Pancreas (tissue), 10 donors: ENCODE measurements at regions not wholly inside any gene's neighbourhood (a gene's known extent, or its start where the extent isn't known, plus 50 kb on each side); places are given as distances from the start of the nearest gene placed in this dataset.

Source experiments
- ATAC-seq, 4 donors: fragments of 200-7000 bp; cut with Tn5 transposase; one replicate each; pipeline versions ENCODE4 v1.8.0 to v1.9.1; 2020; ENCODE audit warnings: mild to moderate bottlenecking in 4 of 4, moderate library complexity in 4 of 4
- DNase-seq, 6 donors: peaks; one replicate each; pipeline ENCODE4 v3.0.0-alpha.2; 2020
- FAIRE-seq: peaks from 2 replicates; lab custom pipeline; 2012; peaks lifted over from hg19 to GRCh38; lab: Jason Lieb, UNC
- H3K27ac ChIP-seq, 4 donors: fragments of 200-600 bp; sonication (generic); 1 replicate in 3 of 4; 2 replicates in 1 of 4; pipeline versions ENCODE4 v1.5.0 to v1.8.0; 2020
- H3K27me3 ChIP-seq, 4 donors: fragments of 200-600 bp; one replicate each; pipeline ENCODE4 v1.8.0; 2021
- H3K36me3 ChIP-seq, 3 donors: fragments of 200-600 bp; sonication (generic) in 1 of 3; one replicate each; pipeline versions ENCODE4 v1.5.0 to v1.8.0; 2020 to 2021
- H3K4me1 ChIP-seq, 3 donors: fragments of 200-600 bp; one replicate each; pipeline ENCODE4 v1.8.0; 2021
- H3K4me3 ChIP-seq, 4 donors: fragments of 200-600 bp; sonication (generic) in 2 of 4; one replicate each; pipeline versions ENCODE4 v1.5.0 to v1.8.0; 2020 to 2021
- H3K9me3 ChIP-seq, 4 donors: fragments of 200-600 bp; one replicate each; pipeline ENCODE4 v1.8.0; 2021
- WGBS, 2 donors: extraction: QIAGEN DNeasy Blood & Tissue Kit; methylation state at CpG; one replicate each; pipeline ENCODE4 v1.1.7; 2013; 5-methylcytosine and 5-hydroxymethylcytosine counted together
- intact Hi-C, 3 donors: fragments of 100-400 bp; cut with DNase I; formaldehyde crosslinking; loops; one replicate each; pipeline versions ENCODE4 v1.11.1 to v1.14.2; 2022
- TF ChIP-seq, protein P1 (sequence below), 4 donors: fragments of 200-600 bp; sonication (generic) in 3 of 4; IDR thresholded peaks; one replicate each; pipeline versions ENCODE4 v1.5.0 to v1.8.0; 2021; ENCODE audit warnings: antibody characterized with exemption in 4 of 4
- donor health status: healthy with polysubstance abuse.
- donor health status: DM: no; HTN: no; CAD: no; lungs with moderate emphysema.
- donor health status: DM: no; HTN: no; CAD: no.
- donor health status: control.
- donor health status: control.
- donor health status: Bipolar disorder and iron deficiency.
- donor health status: DM: yes; HTN: yes; CAD: no.
- donor health status: DM: no; HTN: no; CAD: no.
- donor health status: DM: no; HTN: no; CAD: no.
- donor health status: DM: yes; HTN: yes; CAD: no.

DNA sequence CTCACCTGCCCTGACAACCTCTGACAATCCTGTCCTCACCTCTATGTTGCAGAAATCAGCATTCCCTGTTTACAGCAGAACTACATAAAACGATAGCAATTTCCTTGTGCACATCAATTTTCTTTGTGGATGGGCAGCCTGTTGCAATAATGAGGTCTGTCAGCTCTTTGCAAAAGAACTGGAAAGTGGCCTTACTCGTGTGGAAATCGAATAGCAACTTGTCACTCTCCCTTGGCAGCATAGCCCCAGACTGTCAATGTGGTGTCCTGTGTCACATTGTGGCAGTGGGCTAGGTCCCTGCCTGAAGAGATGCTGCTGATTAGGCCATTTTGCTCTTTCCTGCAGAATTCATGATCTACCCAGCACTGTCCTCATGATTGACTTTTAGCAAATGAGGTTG lies 531.9 kb downstream of the CCDC85A start:
- Histone ChIP-seq H3K27me3 (no peaks in the 10 kb centered on the region), H3K9me3 (no peaks in the 10 kb centered on the region), H3K36me3 (no peaks in the 10 kb centered on the region), H3K27ac (no peak overlapping the region), H3K4me3 (no peak overlapping the region), H3K4me1 (no peaks in the 10 kb centered on the region)
- no peak for ATAC-seq
- TF ChIP-seq, protein P1, sequence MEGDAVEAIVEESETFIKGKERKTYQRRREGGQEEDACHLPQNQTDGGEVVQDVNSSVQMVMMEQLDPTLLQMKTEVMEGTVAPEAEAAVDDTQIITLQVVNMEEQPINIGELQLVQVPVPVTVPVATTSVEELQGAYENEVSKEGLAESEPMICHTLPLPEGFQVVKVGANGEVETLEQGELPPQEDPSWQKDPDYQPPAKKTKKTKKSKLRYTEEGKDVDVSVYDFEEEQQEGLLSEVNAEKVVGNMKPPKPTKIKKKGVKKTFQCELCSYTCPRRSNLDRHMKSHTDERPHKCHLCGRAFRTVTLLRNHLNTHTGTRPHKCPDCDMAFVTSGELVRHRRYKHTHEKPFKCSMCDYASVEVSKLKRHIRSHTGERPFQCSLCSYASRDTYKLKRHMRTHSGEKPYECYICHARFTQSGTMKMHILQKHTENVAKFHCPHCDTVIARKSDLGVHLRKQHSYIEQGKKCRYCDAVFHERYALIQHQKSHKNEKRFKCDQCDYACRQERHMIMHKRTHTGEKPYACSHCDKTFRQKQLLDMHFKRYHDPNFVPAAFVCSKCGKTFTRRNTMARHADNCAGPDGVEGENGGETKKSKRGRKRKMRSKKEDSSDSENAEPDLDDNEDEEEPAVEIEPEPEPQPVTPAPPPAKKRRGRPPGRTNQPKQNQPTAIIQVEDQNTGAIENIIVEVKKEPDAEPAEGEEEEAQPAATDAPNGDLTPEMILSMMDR (IDR thresholded peaks at IDR 0.05) = no peak
- WGBS, 2 donors = 26 to 36% methylated on average over 3 of the region's 3 CpGs
- intact Hi-C loops = no loop called here
- DNase-seq = no peak
- FAIRE-seq = no peak

DNA sequence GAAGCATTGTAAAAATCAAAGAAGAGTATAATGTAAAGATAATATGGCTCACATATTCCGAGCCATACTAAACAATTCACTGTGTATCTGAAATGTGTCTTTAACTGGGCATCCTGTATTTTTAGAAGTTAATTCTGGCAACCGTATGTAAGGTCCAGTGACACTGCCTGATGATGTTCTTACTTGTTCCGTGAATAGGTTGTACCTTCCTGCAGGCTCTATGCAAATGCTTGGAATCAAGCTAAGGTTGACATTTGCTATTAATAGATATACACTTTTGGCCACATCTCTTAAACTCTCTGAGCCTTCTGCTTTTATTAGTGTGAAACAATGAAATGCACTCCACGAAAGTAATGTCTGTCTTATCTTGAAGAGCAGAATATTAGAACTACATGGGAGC lies 534.6 kb downstream of the CCDC85A start:
- 61 to 79% methylated on average over 4 of the region's 4 CpGs for WGBS, 2 donors
- ATAC-seq (no peak), DNase-seq (no peak), FAIRE-seq (no peak)
- H3K9me3 ChIP-seq = no peaks in the 10 kb centered on the region
- intact Hi-C loops = no loop called here
- no peaks in the 10 kb centered on the region for H3K27me3 ChIP-seq
- H3K36me3 ChIP-seq = no peaks in the 10 kb centered on the region
- no peaks in the 10 kb centered on the region for H3K4me1 ChIP-seq
- H3K4me3 ChIP-seq = no peak overlapping the region
- H3K27ac ChIP-seq = no peak overlapping the region
- TF ChIP-seq, protein P1 (IDR thresholded peaks at IDR 0.05) = no peak

GRCh38 chr2:56729212-56729611 lies 545.4 kb downstream of the CCDC85A start:
- Histone ChIP-seq H3K4me3 (no peak overlapping the region), H3K9me3 (no peaks in the 10 kb centered on the region), H3K4me1 (no peaks in the 10 kb centered on the region), H3K36me3 (no peaks in the 10 kb centered on the region), H3K27ac (no peak overlapping the region), H3K27me3 (no peaks in the 10 kb centered on the region)
- DNase-seq (no peak), ATAC-seq (no peak), FAIRE-seq (no peak)
- 49 to 64% methylated on average over 1 of the region's 1 CpG for WGBS, 2 donors
- TF ChIP-seq, protein P1 (IDR thresholded peaks at IDR 0.05) = no peak
- intact Hi-C loops = no loop called here

DNA sequence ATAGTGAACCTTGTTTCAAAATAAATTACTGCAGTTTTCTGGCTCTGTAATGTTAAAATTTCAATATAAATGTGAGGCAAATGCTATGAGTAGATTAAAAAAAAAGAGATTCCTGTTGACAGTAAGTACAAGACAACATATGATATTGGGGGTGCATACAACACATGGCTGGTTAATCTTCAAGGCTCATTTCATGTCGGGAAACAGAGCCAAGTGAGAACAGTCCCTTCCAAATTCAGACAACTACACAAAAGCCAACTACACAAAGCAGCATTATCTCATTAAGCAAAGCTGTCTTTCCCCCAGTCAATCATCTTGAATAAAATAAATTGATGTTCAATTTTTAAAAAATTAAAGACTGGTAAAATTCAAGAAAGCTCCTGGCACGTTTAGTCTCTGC lies 549.2 kb downstream of the CCDC85A start:
- H3K4me1 ChIP-seq = no peaks in the 10 kb centered on the region
- TF ChIP-seq, protein P1 (IDR thresholded peaks at IDR 0.05) = no peak
- no peak for DNase-seq
- intact Hi-C loops = no loop called here
- H3K9me3 ChIP-seq = no peaks in the 10 kb centered on the region
- H3K4me3 ChIP-seq = no peak overlapping the region
- H3K36me3 ChIP-seq = no peaks in the 10 kb centered on the region
- no peaks in the 10 kb centered on the region for H3K27me3 ChIP-seq
- ATAC-seq = no peak
- WGBS, 2 donors = 52 to 64% methylated on average over 2 of the region's 2 CpGs
- no peak for FAIRE-seq
- no peak overlapping the region for H3K27ac ChIP-seq

- Histone ChIP-seq H3K27ac (no peak overlapping the region), H3K36me3 (no peaks in the 10 kb centered on the region), H3K4me1 (no peaks in the 10 kb centered on the region), H3K4me3 (no peak overlapping the region), H3K9me3 (no peaks in the 10 kb centered on the region), H3K27me3 (no peaks in the 10 kb centered on the region)
- TF ChIP-seq, protein P1 (IDR thresholded peaks at IDR 0.05) = no peak
- WGBS, 2 donors = 66 to 73% methylated on average over 1 of the region's 1 CpG
- ATAC-seq (no peak), DNase-seq (no peak), FAIRE-seq (no peak)
- intact Hi-C loops = no loop called here
Measured at GRCh38 chr2:56739413-56739812, 555.6 kb downstream of the CCDC85A start.
